NCI-H146 treated with DMSO at 0.1 percent for 48 hours (cell line): ENCODE measurements at regions not wholly inside any gene's neighbourhood (a gene's known extent, or its start where the extent isn't known, plus 50 kb on each side); places are given as distances from the start of the nearest gene placed in this dataset.

Experiments
- DNase-seq: peaks from one replicate; lab custom pipeline; 2025; ENCODE audit not compliant: unreplicated experiment; lab: John Stamatoyannopoulos, UW

GRCh38 chr9:89554307-89555035 lies 50.3 kb upstream of the GADD45G start:
- DNase-seq = no peak

- DNase-seq = no peak
These were observed 51.3 kb upstream of the GADD45G start for GRCh38 chr9:89553451-89554010.

- no peak for DNase-seq
These were observed 52.5 kb upstream of the SEMA4D start for GRCh38 chr9:89550346-89550927.

GRCh38 chr9:89549031-89549644 lies 51.2 kb upstream of the SEMA4D start:
- peak; percentile 41 for DNase-seq

- no peak for DNase-seq
These were observed 50.2 kb upstream of the SEMA4D start for GRCh38 chr9:89548071-89548638.
